GM12878 (cell line): ENCODE measurements at regions not wholly inside any gene's neighbourhood (a gene's known extent, or its start where the extent isn't known, plus 50 kb on each side); places are given as distances from the start of the nearest gene placed in this dataset.

Source experiments
- CREM ChIP-seq: IDR thresholded peaks from 2 replicates; pipeline ENCODE4 v1.6.1; 2014; ENCODE audit warnings: antibody characterized with exemption, low read depth
- EP300 ChIP-seq, 2 experiments: fragments of 150-350 bp in 1 of 2; IDR thresholded peaks; 2 replicates each; pipeline ENCODE4 v1.6.1; 2011 to 2012; ENCODE audit warnings: low read depth in 2 of 2, low read length in 2 of 2, borderline replicate concordance in 1 of 2, improper control_type of control experiment in 1 of 2, inconsistent platforms in 1 of 2; ENCODE audit not compliant: control insufficient read depth in 1 of 2
- GABPA ChIP-seq: IDR thresholded peaks from 2 replicates; pipeline ENCODE4 v1.6.1; 2014; ENCODE audit warnings: antibody characterized with exemption, low read depth, mild to moderate bottlenecking, inconsistent platforms
- GATAD2B ChIP-seq: fragments of 450-650 bp; conservative IDR thresholded peaks from 2 replicates; pipeline ENCODE4 v1.6.1; 2017; ENCODE audit warnings: low read depth, mild to moderate bottlenecking, moderate library complexity
- IRF3 ChIP-seq: fragments of 450-650 bp; IDR thresholded peaks from 2 replicates; pipeline ENCODE4 v1.6.1; 2014; ENCODE audit warnings: mild to moderate bottlenecking
- NFIC ChIP-seq: IDR thresholded peaks from 2 replicates; pipeline ENCODE4 v1.6.1; 2012; ENCODE audit warnings: low read depth, mild to moderate bottlenecking, inconsistent platforms, low read length, moderate library complexity
- RAD51 ChIP-seq: fragments of 450-650 bp; IDR thresholded peaks from 2 replicates; pipeline ENCODE4 v1.6.1; 2016; ENCODE audit warnings: moderate library complexity, mild to moderate bottlenecking, inconsistent platforms
- SIN3A ChIP-seq: IDR thresholded peaks from 2 replicates; pipeline ENCODE4 v1.6.1; 2012; ENCODE audit warnings: low read depth, low read length, improper control_type of control experiment
- TAF1 ChIP-seq: IDR thresholded peaks from 2 replicates; pipeline ENCODE4 v1.6.1; 2011; ENCODE audit warnings: mild to moderate bottlenecking, low read depth, low read length, borderline replicate concordance
- TF ChIP-seq, protein P1 (sequence below), 3 experiments: IDR thresholded peaks in 2 of 3; conservative IDR thresholded peaks in 1 of 3; 2 replicates each; pipeline ENCODE4 v1.5.1; 2011; ENCODE audit warnings: low read depth in 3 of 3, low read length in 3 of 3, mild to moderate bottlenecking in 3 of 3, control low read depth in 2 of 3, moderate library complexity in 2 of 3, inconsistent platforms in 1 of 3, mixed read lengths in 1 of 3; ENCODE audit not compliant: control insufficient read depth in 2 of 3, insufficient read depth in 1 of 3; ENCODE audit errors: extremely low read depth in 1 of 3

GRCh38 chr13:76687467-76687866 lies 198.7 kb downstream of the KCTD12 start:
- TF ChIP-seq, protein P1, sequence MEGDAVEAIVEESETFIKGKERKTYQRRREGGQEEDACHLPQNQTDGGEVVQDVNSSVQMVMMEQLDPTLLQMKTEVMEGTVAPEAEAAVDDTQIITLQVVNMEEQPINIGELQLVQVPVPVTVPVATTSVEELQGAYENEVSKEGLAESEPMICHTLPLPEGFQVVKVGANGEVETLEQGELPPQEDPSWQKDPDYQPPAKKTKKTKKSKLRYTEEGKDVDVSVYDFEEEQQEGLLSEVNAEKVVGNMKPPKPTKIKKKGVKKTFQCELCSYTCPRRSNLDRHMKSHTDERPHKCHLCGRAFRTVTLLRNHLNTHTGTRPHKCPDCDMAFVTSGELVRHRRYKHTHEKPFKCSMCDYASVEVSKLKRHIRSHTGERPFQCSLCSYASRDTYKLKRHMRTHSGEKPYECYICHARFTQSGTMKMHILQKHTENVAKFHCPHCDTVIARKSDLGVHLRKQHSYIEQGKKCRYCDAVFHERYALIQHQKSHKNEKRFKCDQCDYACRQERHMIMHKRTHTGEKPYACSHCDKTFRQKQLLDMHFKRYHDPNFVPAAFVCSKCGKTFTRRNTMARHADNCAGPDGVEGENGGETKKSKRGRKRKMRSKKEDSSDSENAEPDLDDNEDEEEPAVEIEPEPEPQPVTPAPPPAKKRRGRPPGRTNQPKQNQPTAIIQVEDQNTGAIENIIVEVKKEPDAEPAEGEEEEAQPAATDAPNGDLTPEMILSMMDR (IDR thresholded peaks at IDR 0.05 in 2 of 3, conservative IDR thresholded peaks at IDR 0.05 in 1 of 3; ENCODE audit: control insufficient read depth in 2 of 3, extremely low read depth in 1 of 3, insufficient read depth in 1 of 3, low read depth in 3 of 3, low read length in 3 of 3): no peak
- TF ChIP-seq GABPA: no peak
- TF ChIP-seq SIN3A: no peak
- TF ChIP-seq IRF3: no peak
- TF ChIP-seq EP300 (IDR thresholded peaks at IDR 0.05; ENCODE audit: borderline replicate concordance in 1 of 2, control insufficient read depth in 1 of 2, low read depth in 2 of 2, low read length in 2 of 2): no peak
- TF ChIP-seq RAD51: no peak
- TF ChIP-seq CREM: no peak
- TF ChIP-seq GATAD2B: no peak
- TF ChIP-seq NFIC: no peak
- no peak for TF ChIP-seq TAF1
